ENCODE measurements at regions not wholly inside any gene's neighbourhood (a gene's known extent, or its start where the extent isn't known, plus 50 kb on each side); places are given as distances from the start of the nearest gene placed in this dataset.

DNA sequence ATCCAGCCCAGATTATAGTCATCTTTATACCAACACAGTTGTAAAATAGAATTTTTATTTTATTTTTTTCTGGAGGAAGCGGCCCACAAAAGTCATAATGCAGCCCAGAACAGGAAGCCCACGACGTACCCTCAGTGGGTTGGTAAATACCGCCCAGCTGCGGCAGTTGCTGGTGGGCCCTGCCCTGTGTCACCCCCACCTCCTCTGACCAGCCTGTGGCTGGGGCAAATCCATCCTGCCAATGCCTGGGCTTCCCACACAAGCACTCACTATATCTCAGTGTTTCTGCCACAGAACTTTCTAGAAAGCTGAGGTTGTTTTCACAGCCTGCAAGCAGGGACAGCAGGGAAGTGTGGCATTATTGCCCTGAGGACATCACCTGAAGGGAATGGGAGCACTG is 171.4 kb upstream of the GSC start:
- H3K4me1 Mint-ChIP-seq: no peaks in the 10 kb centered on the region
- H3K9me3 Mint-ChIP-seq: no peaks in the 10 kb centered on the region
- H3K4me3 Mint-ChIP-seq: no peak overlapping the region
- H3K27ac Mint-ChIP-seq: no peak overlapping the region
- H3K27me3 Mint-ChIP-seq (ENCODE audit: low read depth): no peaks in the 10 kb centered on the region
- ATAC-seq: no peak
- TF ChIP-seq ZSCAN18 (CRISPR knock-in tag; IDR thresholded peaks at IDR 0.05): no peak
- no peak for TF ChIP-seq SP1 (CRISPR knock-in tag; conservative IDR thresholded peaks at IDR 0.05)
- TF ChIP-seq, protein P1, sequence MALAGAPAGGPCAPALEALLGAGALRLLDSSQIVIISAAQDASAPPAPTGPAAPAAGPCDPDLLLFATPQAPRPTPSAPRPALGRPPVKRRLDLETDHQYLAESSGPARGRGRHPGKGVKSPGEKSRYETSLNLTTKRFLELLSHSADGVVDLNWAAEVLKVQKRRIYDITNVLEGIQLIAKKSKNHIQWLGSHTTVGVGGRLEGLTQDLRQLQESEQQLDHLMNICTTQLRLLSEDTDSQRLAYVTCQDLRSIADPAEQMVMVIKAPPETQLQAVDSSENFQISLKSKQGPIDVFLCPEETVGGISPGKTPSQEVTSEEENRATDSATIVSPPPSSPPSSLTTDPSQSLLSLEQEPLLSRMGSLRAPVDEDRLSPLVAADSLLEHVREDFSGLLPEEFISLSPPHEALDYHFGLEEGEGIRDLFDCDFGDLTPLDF (CRISPR knock-in tag; IDR thresholded peaks at IDR 0.05): no peak
- no peak for TF ChIP-seq ESRRA (CRISPR knock-in tag; IDR thresholded peaks at IDR 0.05; ENCODE audit: borderline replicate concordance)
- no peak for TF ChIP-seq ELF4 (CRISPR knock-in tag; IDR thresholded peaks at IDR 0.05; ENCODE audit: low read depth)
- no peak for TF ChIP-seq IRF2 (CRISPR knock-in tag; IDR thresholded peaks at IDR 0.05; ENCODE audit: borderline replicate concordance, low read depth)
- TF ChIP-seq TEAD4 (CRISPR knock-in tag; IDR thresholded peaks at IDR 0.05): no peak
- no peak for TF ChIP-seq TP53 (CRISPR knock-in tag; IDR thresholded peaks at IDR 0.05)
- TF ChIP-seq AFF4 (CRISPR knock-in tag; IDR thresholded peaks at IDR 0.05; ENCODE audit: borderline replicate concordance): no peak
- TF ChIP-seq, protein P2, sequence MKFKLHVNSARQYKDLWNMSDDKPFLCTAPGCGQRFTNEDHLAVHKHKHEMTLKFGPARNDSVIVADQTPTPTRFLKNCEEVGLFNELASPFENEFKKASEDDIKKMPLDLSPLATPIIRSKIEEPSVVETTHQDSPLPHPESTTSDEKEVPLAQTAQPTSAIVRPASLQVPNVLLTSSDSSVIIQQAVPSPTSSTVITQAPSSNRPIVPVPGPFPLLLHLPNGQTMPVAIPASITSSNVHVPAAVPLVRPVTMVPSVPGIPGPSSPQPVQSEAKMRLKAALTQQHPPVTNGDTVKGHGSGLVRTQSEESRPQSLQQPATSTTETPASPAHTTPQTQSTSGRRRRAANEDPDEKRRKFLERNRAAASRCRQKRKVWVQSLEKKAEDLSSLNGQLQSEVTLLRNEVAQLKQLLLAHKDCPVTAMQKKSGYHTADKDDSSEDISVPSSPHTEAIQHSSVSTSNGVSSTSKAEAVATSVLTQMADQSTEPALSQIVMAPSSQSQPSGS (CRISPR knock-in tag; IDR thresholded peaks at IDR 0.05; ENCODE audit: borderline replicate concordance, low read depth): no peak
- TF ChIP-seq, protein P3, sequence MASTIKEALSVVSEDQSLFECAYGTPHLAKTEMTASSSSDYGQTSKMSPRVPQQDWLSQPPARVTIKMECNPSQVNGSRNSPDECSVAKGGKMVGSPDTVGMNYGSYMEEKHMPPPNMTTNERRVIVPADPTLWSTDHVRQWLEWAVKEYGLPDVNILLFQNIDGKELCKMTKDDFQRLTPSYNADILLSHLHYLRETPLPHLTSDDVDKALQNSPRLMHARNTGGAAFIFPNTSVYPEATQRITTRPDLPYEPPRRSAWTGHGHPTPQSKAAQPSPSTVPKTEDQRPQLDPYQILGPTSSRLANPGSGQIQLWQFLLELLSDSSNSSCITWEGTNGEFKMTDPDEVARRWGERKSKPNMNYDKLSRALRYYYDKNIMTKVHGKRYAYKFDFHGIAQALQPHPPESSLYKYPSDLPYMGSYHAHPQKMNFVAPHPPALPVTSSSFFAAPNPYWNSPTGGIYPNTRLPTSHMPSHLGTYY (CRISPR knock-in tag; IDR thresholded peaks at IDR 0.05): no peak
- TF ChIP-seq ZNF532 (CRISPR knock-in tag; IDR thresholded peaks at IDR 0.05; ENCODE audit: borderline replicate concordance): no peak
- no peak for TF ChIP-seq TCF7 (CRISPR knock-in tag; IDR thresholded peaks at IDR 0.05; ENCODE audit: low read depth)
- TF ChIP-seq, protein P4, sequence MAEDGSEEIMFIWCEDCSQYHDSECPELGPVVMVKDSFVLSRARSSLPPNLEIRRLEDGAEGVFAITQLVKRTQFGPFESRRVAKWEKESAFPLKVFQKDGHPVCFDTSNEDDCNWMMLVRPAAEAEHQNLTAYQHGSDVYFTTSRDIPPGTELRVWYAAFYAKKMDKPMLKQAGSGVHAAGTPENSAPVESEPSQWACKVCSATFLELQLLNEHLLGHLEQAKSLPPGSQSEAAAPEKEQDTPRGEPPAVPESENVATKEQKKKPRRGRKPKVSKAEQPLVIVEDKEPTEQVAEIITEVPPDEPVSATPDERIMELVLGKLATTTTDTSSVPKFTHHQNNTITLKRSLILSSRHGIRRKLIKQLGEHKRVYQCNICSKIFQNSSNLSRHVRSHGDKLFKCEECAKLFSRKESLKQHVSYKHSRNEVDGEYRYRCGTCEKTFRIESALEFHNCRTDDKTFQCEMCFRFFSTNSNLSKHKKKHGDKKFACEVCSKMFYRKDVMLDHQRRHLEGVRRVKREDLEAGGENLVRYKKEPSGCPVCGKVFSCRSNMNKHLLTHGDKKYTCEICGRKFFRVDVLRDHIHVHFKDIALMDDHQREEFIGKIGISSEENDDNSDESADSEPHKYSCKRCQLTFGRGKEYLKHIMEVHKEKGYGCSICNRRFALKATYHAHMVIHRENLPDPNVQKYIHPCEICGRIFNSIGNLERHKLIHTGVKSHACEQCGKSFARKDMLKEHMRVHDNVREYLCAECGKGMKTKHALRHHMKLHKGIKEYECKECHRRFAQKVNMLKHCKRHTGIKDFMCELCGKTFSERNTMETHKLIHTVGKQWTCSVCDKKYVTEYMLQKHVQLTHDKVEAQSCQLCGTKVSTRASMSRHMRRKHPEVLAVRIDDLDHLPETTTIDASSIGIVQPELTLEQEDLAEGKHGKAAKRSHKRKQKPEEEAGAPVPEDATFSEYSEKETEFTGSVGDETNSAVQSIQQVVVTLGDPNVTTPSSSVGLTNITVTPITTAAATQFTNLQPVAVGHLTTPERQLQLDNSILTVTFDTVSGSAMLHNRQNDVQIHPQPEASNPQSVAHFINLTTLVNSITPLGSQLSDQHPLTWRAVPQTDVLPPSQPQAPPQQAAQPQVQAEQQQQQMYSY (CRISPR knock-in tag; IDR thresholded peaks at IDR 0.05): no peak
- TF ChIP-seq ATF3 (CRISPR knock-in tag; conservative IDR thresholded peaks at IDR 0.05): no peak
- ChIA-PET POLR2A (no interaction called here), CTCF (no interaction called here)
- H3K36me3 Mint-ChIP-seq: no peaks in the 10 kb centered on the region
- DNase-seq (ENCODE audit: low spot score): no peak

Measured in WTC11 (cell line).